Right kidney (tissue), 1 donor: ENCODE measurements at regions not wholly inside any gene's neighbourhood (a gene's known extent, or its start where the extent isn't known, plus 50 kb on each side); places are given as distances from the start of the nearest gene placed in this dataset.
"Not testable (repeated sequence)": the region's sequence is repeated elsewhere in the genome, so short reads cannot be mapped to it uniquely, and the experiment has no call there.

ENCODE experiments used
- DNase-seq: peaks from one replicate; pipeline ENCODE4 v3.0.0-alpha.2; 2016

- no peak for DNase-seq
Measured at GRCh38 chr2:106339609-106340008, 128.6 kb downstream of the RGPD3 start.

DNA sequence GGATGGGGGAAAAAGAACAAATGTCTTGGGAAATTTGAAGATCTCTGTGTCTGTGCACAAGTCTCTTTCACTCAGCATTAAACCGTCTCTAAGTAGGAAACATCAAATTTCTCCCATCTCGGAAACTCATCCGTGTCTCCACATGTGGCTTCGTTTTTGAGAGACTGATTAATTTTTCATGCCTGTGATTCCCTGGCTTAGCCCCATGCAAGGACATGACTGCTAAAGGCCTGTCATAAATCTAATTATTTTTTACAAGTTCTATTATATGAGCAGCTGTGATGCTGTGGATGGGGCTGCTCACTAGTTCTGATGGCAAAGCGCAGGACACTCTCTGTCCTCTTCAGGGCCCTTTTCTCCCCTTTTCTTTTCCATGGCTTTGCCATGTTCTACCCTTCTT, 129.1 kb downstream of the RGPD3 start:
- DNase-seq = no peak

- no peak for DNase-seq
Measured at GRCh38 chr2:106338043-106338442, 130.2 kb downstream of the RGPD3 start.

DNA sequence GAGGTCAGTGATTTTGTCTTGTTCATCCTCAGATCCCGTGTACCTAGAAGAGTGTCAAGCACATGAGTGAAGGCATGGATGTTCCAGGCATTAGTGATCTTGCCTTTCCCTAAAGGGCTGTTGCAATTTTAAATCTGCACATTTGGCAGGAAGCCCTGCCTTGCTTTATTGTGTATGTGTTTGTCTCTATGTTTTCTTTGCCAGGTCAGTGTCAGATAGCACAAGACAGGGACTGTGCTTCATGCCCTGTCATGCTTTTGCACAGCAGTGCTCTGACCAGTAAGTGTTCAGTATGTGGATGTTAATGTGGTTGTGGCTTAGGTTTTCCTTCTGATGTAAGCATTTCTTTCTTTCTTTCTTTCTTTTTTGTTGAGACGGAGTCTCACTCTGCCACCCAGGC, 131.5 kb downstream of the RGPD3 start:
- no peak for DNase-seq

DNA sequence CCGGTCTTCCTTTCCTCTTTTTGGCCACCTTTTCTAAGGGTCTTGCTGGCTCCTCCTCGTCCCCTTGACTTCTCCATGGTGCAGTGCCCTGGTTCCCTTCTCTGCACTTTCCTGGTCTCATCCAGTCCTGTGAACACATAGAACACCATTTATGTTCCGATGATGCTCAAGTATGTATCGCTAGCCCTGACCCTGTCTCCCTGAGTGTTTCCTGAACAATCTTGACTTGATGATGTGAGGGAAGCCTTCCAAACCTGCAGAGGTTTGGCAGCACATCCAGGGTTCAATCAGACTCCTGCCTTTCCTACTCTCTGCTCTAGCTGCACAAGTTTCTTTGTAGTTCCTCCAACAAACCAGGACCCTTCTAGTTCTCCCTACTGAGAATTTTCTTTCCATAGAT, 132.1 kb downstream of the RGPD3 start:
- no peak for DNase-seq

DNA sequence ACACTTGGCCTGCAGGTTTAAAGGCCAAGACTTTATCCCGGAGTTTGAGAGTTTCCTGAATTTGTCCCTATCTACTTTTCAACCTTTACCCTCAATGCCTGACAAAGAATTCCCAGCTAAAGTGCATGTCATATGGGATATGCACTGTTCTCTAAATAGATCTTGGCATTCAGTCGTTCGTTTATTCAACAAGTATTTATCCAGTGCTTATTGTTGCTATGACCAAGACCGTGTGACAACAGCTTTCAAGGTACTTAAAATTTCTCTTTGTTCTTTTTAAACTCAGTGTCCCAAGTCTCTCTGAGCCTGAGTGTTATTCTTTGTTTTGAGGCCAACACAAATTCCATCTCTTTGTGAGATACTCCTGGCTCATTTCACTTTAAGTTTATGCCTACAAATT, 133.4 kb downstream of the RGPD3 start:
- DNase-seq = no peak

DNA sequence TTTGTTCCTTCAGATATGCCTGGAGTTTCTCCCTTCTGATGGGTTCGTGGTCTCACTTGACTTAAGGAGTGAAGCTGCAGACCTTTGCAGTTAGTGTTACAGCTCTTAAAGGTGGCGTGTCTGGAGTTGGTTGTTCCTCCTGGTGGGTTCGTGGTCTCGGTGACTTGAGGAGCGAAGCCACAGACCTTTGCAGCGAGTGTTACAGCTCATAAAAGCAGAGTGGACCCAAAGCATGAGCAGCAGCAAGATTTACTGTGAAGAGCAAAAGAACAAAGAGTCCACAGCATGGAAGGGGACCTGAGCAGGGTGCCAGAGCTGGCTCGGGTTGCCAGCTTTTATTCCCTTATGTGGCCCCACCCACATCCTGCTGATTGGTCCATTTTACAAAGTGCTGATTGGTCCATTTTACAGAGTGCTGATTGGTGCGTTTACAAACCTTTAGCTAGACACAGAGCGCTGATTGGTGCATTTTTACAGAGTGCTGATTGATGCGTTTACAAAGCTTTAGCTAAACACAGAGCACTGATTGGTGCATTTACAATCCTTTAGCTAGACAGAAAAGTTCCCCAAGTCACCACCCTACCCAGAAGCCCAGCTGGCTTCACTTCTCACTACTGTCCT, 134.8 kb downstream of the RGPD3 start:
- not testable (repeated sequence) for DNase-seq

DNA sequence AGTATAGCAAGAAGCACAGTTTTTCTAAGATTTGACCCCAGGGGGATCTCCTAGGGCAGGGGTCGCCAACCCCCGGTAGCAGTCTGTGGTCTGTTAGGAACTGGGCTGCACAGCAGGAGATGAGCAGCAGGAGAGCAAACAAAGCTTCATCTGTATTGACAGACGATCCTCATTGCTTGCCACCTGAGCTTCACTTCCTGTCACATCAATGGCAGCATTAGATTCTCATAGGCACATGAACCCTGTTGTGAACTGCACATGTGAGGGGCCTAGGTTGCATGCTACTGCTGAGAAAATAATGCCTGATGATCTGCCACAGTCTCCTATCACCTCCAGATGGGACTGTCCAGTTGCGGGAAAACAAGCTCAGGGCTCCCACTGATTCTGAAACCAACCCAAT, 136.2 kb downstream of the RGPD3 start:
- DNase-seq = no peak

- DNase-seq = not testable (repeated sequence)
Measured at GRCh38 chr2:106330384-106331261, 136.5 kb upstream of the UXS1 start.

DNA sequence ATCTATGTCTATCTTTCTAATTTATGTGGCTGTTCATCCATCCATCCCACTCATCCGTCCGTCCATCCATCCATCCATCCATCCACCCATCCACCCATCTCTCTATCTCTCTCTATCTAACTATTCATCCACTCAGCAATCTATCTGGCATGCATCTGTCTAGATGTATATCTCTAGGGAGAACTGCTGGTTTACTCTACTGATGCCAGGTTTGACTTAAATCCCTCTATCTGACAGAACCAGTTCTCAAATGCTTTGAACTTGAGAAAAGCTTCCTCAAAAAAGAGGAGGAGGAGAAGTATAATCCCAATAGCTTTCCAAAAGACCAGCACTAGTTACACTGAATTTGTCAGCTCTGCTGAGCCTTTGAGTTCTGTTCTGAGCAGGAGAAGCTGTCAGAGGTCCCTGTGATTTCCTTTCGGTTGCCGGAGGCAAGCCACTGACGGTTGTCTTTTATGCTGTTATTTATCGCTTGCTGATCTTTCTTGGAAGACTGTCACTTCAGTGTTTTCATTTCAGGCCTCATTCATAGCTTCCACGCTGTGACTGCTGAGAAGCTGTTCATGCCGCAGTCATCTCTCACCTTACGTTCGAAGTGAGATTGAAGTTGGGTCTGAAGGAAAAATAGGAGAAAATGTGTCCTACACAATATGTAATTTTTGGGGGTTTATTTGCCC, 129.4 kb upstream of the UXS1 start:
- DNase-seq = no peak

DNA sequence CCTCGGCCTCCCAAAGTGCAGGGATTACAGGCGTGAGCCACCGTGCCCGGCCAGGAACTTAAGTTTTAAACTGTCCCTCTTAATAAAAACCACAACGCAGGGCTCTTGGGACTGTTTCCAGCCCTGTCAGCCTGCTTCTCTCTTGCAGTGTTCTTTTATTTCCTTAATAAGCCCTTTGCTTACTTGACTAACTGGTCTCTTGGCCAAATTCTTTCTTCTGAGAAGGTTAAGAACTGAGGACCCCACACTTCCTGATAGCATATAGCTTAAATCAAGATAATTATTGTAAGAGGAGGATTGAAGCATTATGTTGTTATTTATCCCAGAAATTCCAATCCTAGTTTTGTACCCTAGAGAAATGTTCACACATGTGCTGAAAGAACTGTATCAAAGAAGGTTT, 128.2 kb upstream of the UXS1 start:
- no peak for DNase-seq

DNA sequence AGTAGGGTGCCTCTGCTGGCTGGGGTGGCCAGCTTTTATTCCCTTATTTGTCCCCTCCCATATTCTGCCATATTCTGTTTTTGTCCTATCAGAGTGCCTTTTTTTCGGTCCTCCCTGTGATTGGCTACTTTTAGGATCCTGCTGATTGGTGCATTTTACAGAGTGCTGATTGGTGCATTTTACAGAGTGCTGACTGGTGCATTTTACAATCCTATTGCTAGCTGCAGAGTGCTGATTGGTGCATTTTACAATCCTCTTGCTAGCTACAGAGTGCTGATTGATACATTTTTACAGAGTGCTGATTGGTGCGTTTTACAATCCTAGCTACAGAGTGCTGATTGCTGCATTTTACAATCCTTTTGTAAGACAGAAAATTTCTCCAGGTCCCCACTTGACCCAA, 126.3 kb upstream of the UXS1 start:
- not testable (repeated sequence) for DNase-seq

GRCh38 chr2:106316915-106317314, 122.8 kb upstream of the UXS1 start:
- DNase-seq = no peak

DNA sequence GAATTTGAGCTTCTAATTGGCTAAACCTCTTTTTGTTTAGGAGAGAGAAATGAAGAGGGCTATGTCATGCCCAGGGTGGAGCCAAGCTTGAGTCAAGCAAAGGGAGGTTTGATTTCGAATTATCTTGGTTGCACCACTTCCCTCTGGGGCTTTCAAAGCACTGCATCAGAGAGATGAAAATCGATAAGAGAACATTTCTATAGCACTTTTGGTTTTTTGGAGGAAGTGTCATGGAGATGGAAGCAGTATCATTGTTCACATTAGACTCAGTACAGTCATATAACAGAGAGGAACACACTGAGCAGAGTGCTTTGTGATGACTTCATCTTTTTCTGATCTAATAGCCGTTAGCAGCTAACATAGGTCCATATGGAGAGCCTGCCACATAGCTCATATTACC, 120.3 kb upstream of the UXS1 start:
- no peak for DNase-seq

DNA sequence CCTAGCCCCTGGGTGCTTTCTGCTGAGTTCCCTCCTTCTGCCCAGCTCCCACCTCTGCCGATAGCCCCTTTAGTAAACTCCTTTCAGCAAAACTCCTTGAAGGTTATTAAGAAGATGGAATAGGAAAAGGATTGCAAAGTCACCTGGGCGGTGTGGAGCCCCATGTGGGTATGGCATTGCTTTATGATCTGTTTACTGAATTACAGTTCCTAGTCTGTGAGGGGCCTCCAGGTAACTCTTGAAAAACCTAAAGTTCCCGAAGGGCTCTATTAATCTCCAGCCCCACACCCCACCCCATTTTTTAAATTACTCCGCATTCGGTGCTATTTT, 116.9 kb upstream of the UXS1 start:
- DNase-seq = no peak

GRCh38 chr2:106307860-106308259, 113.8 kb upstream of the UXS1 start:
- DNase-seq = no peak

GRCh38 chr2:106306387-106306786, 112.3 kb upstream of the UXS1 start:
- no peak for DNase-seq

- DNase-seq = no peak
Measured at GRCh38 chr2:106304612-106305184, 110.6 kb upstream of the UXS1 start.

DNA sequence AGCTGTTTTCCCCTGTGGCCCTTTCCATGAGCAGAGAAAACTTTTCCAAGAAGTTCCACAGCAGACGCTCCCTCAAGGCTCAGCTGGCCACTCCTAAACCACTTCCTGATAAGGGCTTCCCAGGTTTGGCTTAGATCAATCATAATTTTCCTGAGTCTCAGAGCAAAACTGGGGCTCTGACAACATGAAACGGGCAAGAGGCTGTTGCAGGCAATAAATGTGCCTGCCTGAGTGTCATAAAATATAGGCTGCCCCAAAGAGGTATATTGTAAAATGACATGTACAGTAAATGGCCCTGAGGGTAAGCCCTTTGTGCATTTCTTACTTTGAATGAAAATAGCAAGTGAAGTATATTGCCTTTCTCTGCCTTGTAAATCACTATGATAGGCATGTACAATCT, 105.6 kb upstream of the UXS1 start:
- DNase-seq = no peak

GRCh38 chr2:106296182-106296815, 102.2 kb upstream of the UXS1 start:
- DNase-seq = no peak

DNA sequence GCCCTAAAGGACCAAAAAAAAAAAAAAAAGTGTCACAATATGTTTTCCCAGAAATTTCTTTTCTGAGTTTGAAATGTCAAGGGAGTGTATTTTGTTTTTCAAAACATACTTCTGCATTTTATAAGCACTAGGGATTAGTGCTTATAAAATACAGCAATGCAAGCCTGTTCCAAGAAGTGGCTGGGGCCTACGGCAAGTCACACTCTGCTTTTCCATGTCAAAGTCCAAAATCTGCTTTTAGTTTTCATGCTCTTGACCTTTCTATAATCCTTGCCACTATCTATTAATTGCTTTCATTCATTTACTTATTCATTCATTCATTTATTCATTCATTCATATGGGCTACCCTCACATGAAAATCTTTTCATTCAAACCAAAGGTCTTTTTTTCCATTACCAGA, 100.1 kb upstream of the UXS1 start:
- DNase-seq = no peak

GRCh38 chr2:106293271-106293783, 99.2 kb upstream of the UXS1 start:
- DNase-seq = no peak

- no peak for DNase-seq
Measured at GRCh38 chr2:106292627-106293026, 98.5 kb upstream of the UXS1 start.
